Neuronal stem cell (in vitro differentiated cells): ENCODE measurements at regions not wholly inside any gene's neighbourhood (a gene's known extent, or its start where the extent isn't known, plus 50 kb on each side); places are given as distances from the start of the nearest gene placed in this dataset.
"Not testable (repeated sequence)": the region's sequence is repeated elsewhere in the genome, so short reads cannot be mapped to it uniquely, and the experiment has no call there.

Source experiments
- DNase-seq: peaks from one replicate; pipeline ENCODE4 v3.0.0-alpha.2; 2013; ENCODE audit warnings: low spot score
- H2AFZ ChIP-seq: one replicate; pipeline ENCODE4 v1.6.1; 2013; ENCODE audit warnings: mild to moderate bottlenecking, low read length, inconsistent platforms
- H2AK5ac ChIP-seq: 2 replicates; pipeline ENCODE4 v1.6.1; 2013; ENCODE audit warnings: low read depth, mild to moderate bottlenecking, inconsistent platforms, low read length, moderate library complexity, mixed read lengths
- H2BK120ac ChIP-seq: 2 replicates; pipeline ENCODE4 v1.6.1; 2013; ENCODE audit warnings: low read depth, mild to moderate bottlenecking, inconsistent platforms, low read length, moderate library complexity, mixed read lengths
- H2BK12ac ChIP-seq: one replicate; pipeline ENCODE4 v1.6.1; 2013; ENCODE audit warnings: low read length, inconsistent platforms
- H2BK15ac ChIP-seq: 2 replicates; pipeline ENCODE4 v1.6.1; 2013; ENCODE audit warnings: mild to moderate bottlenecking, low read length, inconsistent platforms, mixed read lengths
- H2BK5ac ChIP-seq: one replicate; pipeline ENCODE4 v1.6.1; 2013; ENCODE audit warnings: inconsistent platforms, mild to moderate bottlenecking, low read length, moderate library complexity
- H3K14ac ChIP-seq: one replicate; pipeline ENCODE4 v1.6.1; 2013; ENCODE audit warnings: low read length, inconsistent platforms
- H3K18ac ChIP-seq: 2 replicates; pipeline ENCODE4 v1.6.1; 2013; ENCODE audit warnings: low read length, inconsistent platforms
- H3K23ac ChIP-seq: 2 replicates; pipeline ENCODE4 v1.6.1; 2013; ENCODE audit warnings: low read depth, mild to moderate bottlenecking, mixed read lengths, low read length, inconsistent platforms; ENCODE audit not compliant: poor library complexity
- H3K27ac ChIP-seq: replicated peaks from 3 replicates; pipeline ENCODE4 v1.5.1; 2013; ENCODE audit warnings: low read length, inconsistent platforms
- H3K27me3 ChIP-seq, 3 experiments: 2 replicates each; pipeline ENCODE4 v1.6.1; 2013; ENCODE audit warnings: low read length in 3 of 3, mild to moderate bottlenecking in 2 of 3, inconsistent platforms in 1 of 3, low read depth in 1 of 3, mixed read lengths in 1 of 3, moderate library complexity in 1 of 3; ENCODE audit not compliant: control insufficient read depth in 3 of 3, insufficient read depth in 3 of 3
- H3K36me3 ChIP-seq, 2 donors: replicated peaks in 1 of 2; 2 replicates each; pipeline ENCODE4 v1.6.1; 2013; ENCODE audit warnings: low read length in 2 of 2; ENCODE audit not compliant: control insufficient read depth in 2 of 2, insufficient read depth in 2 of 2
- H3K4ac ChIP-seq: 2 replicates; pipeline ENCODE4 v1.6.1; 2013; ENCODE audit warnings: inconsistent platforms, mild to moderate bottlenecking, low read length, moderate library complexity
- H3K4me1 ChIP-seq, 2 donors: 1 replicate in 1 of 2; 2 replicates in 1 of 2; pipeline ENCODE4 v1.6.1; 2013; ENCODE audit warnings: low read length in 2 of 2, low read depth in 1 of 2; ENCODE audit not compliant: control insufficient read depth in 2 of 2, insufficient read depth in 1 of 2
- H3K4me2 ChIP-seq: one replicate; pipeline ENCODE4 v1.6.1; 2013; ENCODE audit warnings: mild to moderate bottlenecking, low read length, inconsistent platforms; ENCODE audit not compliant: insufficient read depth, poor library complexity, severe bottlenecking
- H3K4me3 ChIP-seq, 2 donors: 2 replicates each; pipeline ENCODE4 v1.5.1; 2013; ENCODE audit warnings: low read length in 2 of 2, mild to moderate bottlenecking in 2 of 2, inconsistent platforms in 1 of 2, moderate library complexity in 1 of 2
- H3K79me1 ChIP-seq: one replicate; pipeline ENCODE4 v1.6.1; 2013; ENCODE audit warnings: low read depth, mild to moderate bottlenecking, inconsistent platforms, low read length, moderate library complexity
- H3K9ac ChIP-seq: one replicate; pipeline ENCODE4 v1.6.1; 2013; ENCODE audit warnings: mild to moderate bottlenecking, low read depth, low read length, inconsistent platforms; ENCODE audit not compliant: poor library complexity
- H3K9me3 ChIP-seq, 2 donors: replicated peaks in 1 of 2; 2 replicates each; pipeline versions ENCODE3 to v1.6.1; 2013; ENCODE audit warnings: low read length in 2 of 2, mild to moderate bottlenecking in 2 of 2, inconsistent platforms in 1 of 2, low read depth in 1 of 2, mixed read lengths in 1 of 2, moderate library complexity in 1 of 2; ENCODE audit not compliant: control insufficient read depth in 2 of 2, insufficient read depth in 1 of 2
- H4K8ac ChIP-seq: one replicate; pipeline ENCODE4 v1.6.1; 2013; ENCODE audit warnings: low read depth, mild to moderate bottlenecking, inconsistent platforms, low read length, moderate library complexity
- H4K91ac ChIP-seq: one replicate; pipeline ENCODE4 v1.6.1; 2013; ENCODE audit warnings: low read length, low read depth, mild to moderate bottlenecking, inconsistent platforms; ENCODE audit not compliant: poor library complexity
- WGBS, 2 donors: extraction: QIAGEN DNeasy Blood & Tissue Kit; methylation state at CpG; one replicate each; pipeline ENCODE4 v1.1.7; 2013; ENCODE audit warnings: missing lambda C conversion rate in 2 of 2, mixed read lengths in 1 of 2; ENCODE audit not compliant: insufficient read length in 2 of 2, insufficient replicate concordance in 1 of 2; ENCODE audit errors: extremely low coverage in 2 of 2; 5-methylcytosine and 5-hydroxymethylcytosine counted together

DNA sequence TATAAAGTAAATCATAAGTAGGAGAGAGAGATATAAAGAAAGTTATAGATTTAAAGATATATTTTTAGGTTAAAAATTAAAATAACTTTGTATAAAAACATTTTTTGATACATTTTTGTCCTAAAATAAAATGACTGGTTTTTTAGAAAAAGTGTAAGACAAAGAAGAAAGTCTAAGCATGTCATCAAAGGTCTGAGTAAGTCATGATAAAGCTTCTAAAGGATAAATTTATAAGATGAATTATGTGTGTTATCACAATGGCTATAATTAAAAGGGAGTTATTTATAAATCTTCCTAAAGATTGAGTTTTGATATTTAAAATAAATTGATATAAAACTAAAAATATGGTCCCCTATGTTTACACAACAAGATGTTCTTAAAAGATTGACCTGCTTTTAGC, 370.9 kb downstream of the PTPRU start:
- Histone ChIP-seq H2AK5ac (no peak overlapping the region), H3K79me1 (no peaks in the 10 kb centered on the region), H2BK120ac (no peak overlapping the region), H4K8ac (no peak overlapping the region), H3K4ac (no peak overlapping the region), H3K36me3 (no peaks in the 10 kb centered on the region), H2AFZ (no peak overlapping the region), H3K27ac (no peak overlapping the region), H3K18ac (no peak overlapping the region), H3K9me3 (no peaks in the 10 kb centered on the region), H3K14ac (no peak overlapping the region), H3K23ac (no peak overlapping the region), H2BK12ac (no peak overlapping the region), H3K4me1 (no peaks in the 10 kb centered on the region), H2BK5ac (no peak overlapping the region), H3K9ac (no peak overlapping the region), H2BK15ac (no peak overlapping the region), H3K4me2 (no peak overlapping the region), H3K27me3 (no peaks in the 10 kb centered on the region), H4K91ac (no peak overlapping the region), H3K4me3 (no peak overlapping the region)
- peak; percentile 9 for DNase-seq

DNA sequence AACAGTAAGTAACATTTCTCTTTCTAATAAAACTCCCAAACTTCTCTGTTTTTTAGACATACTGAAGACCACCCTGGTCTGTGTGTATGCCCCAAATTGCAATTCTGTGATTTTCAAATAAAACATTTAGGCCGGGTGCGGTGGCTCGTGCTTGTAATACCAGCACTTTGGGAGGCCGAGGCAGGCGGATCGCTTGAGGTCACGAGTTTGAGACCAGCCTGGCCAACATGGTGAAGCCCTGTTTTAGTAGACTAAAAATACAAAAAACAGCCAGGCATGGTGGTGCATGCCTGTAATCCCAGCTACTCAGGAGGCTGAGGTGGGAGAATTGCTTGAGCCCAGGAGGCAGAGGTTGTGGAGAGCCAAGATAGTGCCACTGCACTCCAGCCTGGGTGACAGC, 368.5 kb downstream of the PTPRU start:
- not testable (repeated sequence) for H3K27me3 ChIP-seq, H2BK15ac ChIP-seq, H3K4ac ChIP-seq, H4K91ac ChIP-seq, H2AK5ac ChIP-seq, H3K4me2 ChIP-seq, H3K4me1 ChIP-seq, H3K14ac ChIP-seq, H3K23ac ChIP-seq, H4K8ac ChIP-seq, H3K18ac ChIP-seq, DNase-seq, H2AFZ ChIP-seq, H3K9me3 ChIP-seq, H2BK12ac ChIP-seq, H2BK120ac ChIP-seq, H3K36me3 ChIP-seq, H3K27ac ChIP-seq, H3K9ac ChIP-seq, H3K79me1 ChIP-seq, H3K4me3 ChIP-seq, H2BK5ac ChIP-seq
- no CpG with 5 or more reads among the region's 7 CpGs for WGBS, 2 donors

DNA sequence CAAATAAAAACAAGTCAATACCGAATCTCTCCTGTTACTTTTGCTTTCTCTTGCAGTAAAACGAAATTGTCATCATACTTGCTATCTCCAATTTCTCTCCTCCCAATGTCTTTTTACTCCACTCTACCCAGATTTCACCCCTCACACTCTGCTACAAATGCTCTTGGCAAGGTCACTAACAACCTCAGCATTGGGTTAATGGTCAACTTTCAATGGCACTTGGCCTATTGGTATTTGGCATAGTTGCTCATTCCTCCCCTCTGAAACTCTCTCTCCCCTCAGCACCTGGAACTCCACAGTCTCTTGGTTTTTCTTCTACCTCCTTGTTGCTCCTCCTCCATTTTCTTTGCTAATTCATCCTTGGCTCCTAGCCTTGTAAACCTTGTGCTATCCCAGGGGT, 367.3 kb downstream of the PTPRU start:
- H3K23ac ChIP-seq, result no peak overlapping the region
- no peak overlapping the region for H2BK120ac ChIP-seq
- no peak overlapping the region for H3K18ac ChIP-seq
- no peak overlapping the region for H4K8ac ChIP-seq
- no peak overlapping the region for H3K4ac ChIP-seq
- no CpG with 5 or more reads among the region's 2 CpGs for WGBS, 2 donors
- no peak overlapping the region for H4K91ac ChIP-seq
- H2AK5ac ChIP-seq, result no peak overlapping the region
- no peak overlapping the region for H3K9ac ChIP-seq
- no peak overlapping the region for H3K14ac ChIP-seq
- no peak overlapping the region for H2BK5ac ChIP-seq
- no peaks in the 10 kb centered on the region for H3K27me3 ChIP-seq
- H3K4me1 ChIP-seq, result no peaks in the 10 kb centered on the region
- no peaks in the 10 kb centered on the region for H3K79me1 ChIP-seq
- H2AFZ ChIP-seq, result no peak overlapping the region
- H3K4me3 ChIP-seq, result no peak overlapping the region
- H3K9me3 ChIP-seq, result no peaks in the 10 kb centered on the region
- H3K27ac ChIP-seq, result no peak overlapping the region
- H2BK15ac ChIP-seq, result no peak overlapping the region
- H3K36me3 ChIP-seq, result no peaks in the 10 kb centered on the region
- DNase-seq, result no peak
- H2BK12ac ChIP-seq, result no peak overlapping the region
- no peak overlapping the region for H3K4me2 ChIP-seq

DNA sequence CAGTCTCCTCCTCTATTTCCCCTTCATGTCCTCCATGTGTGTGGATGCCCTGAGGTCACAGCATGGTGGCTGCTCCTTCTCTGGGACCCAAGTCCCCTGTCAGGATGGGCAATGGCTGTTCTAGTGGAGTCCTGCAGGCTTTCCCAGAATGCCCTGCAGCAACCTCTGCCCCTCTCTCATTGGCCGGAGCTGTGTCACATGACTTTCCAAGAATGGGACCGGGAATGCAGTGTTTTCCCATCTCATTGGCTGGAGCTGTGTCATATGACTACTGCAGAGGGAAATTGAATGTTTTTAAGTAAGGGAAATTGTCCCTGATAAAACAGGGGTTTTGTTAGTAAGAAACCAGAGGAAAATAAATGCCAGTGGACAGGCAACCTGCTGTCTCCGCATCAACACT, 365.9 kb downstream of the PTPRU start:
- Histone ChIP-seq H2BK15ac (no peak overlapping the region), H3K4ac (no peak overlapping the region), H2BK12ac (no peak overlapping the region), H3K27me3 (no peaks in the 10 kb centered on the region), H3K9ac (no peak overlapping the region), H2AK5ac (no peak overlapping the region), H2BK5ac (no peak overlapping the region), H2AFZ (peak overlapping the region; percentile 60), H3K9me3 (no peaks in the 10 kb centered on the region), H3K23ac (no peak overlapping the region), H4K8ac (no peak overlapping the region), H3K14ac (no peak overlapping the region), H3K36me3 (no peaks in the 10 kb centered on the region), H3K27ac (no peak overlapping the region), H3K18ac (no peak overlapping the region), H3K4me1 (no peaks in the 10 kb centered on the region), H3K79me1 (no peaks in the 10 kb centered on the region), H2BK120ac (no peak overlapping the region), H4K91ac (no peak overlapping the region), H3K4me2 (no peak overlapping the region), H3K4me3 (no peak overlapping the region)
- WGBS, 2 donors, result no CpG with 5 or more reads among the region's 3 CpGs
- no peak for DNase-seq
